Activated B cell treated with CpG ODN at 0.5 μM for 24 hours (primary cell): ENCODE measurements at regions not wholly inside any gene's neighbourhood (a gene's known extent, or its start where the extent isn't known, plus 50 kb on each side); places are given as distances from the start of the nearest gene placed in this dataset.

Source experiments
- ATAC-seq: fragments of 200-7000 bp; cut with Tn5 transposase; one replicate; pipeline ENCODE4 v1.10.0; 2021; ENCODE audit warnings: low read depth, mild to moderate bottlenecking, moderate library complexity
- CTCF ChIA-PET: fragments of 350-600 bp; sonication (Branson Sonifier 250); formaldehyde crosslinking; loops from one replicate; lab custom pipeline; 2021; ENCODE audit warnings: antibody characterized with exemption; lab: Charles Lee
- POLR2A ChIA-PET: fragments of 350-600 bp; sonication (Branson Sonifier 250); formaldehyde crosslinking; loops from one replicate; lab custom pipeline; 2021; ENCODE audit warnings: antibody characterized with exemption; lab: Charles Lee
- DNase-seq: peaks from one replicate; pipeline ENCODE4 v3.0.0; 2022
- H3K27ac Mint-ChIP-seq: one replicate; pipeline ENCODE4 v1.8.0; 2020; ENCODE audit warnings: mixed read lengths
- H3K27me3 Mint-ChIP-seq: one replicate; pipeline ENCODE4 v1.8.0; 2021; ENCODE audit warnings: mixed read lengths
- H3K36me3 Mint-ChIP-seq: one replicate; pipeline ENCODE4 v1.8.0; 2021; ENCODE audit warnings: low read depth, mixed read lengths
- H3K4me1 Mint-ChIP-seq: one replicate; pipeline ENCODE4 v1.8.0; 2021; ENCODE audit warnings: mixed read lengths
- H3K4me3 Mint-ChIP-seq: one replicate; pipeline ENCODE4 v1.8.0; 2020; ENCODE audit warnings: mild to moderate bottlenecking, mixed read lengths
- H3K9me3 Mint-ChIP-seq: one replicate; pipeline ENCODE4 v1.8.0; 2020; ENCODE audit warnings: mixed read lengths
- CTCF ChIP-seq: fragments of 200-600 bp; IDR thresholded peaks from one replicate; pipeline ENCODE4 v1.8.0; 2022; ENCODE audit warnings: antibody characterized with exemption, mild to moderate bottlenecking
- intact Hi-C: fragments of 100-400 bp; cut with micrococcal nuclease; formaldehyde crosslinking; loops from one replicate; pipeline ENCODE4 v1.15.1; 2024

GRCh38 chr6:167651318-167652041, 175.2 kb upstream of the AFDN start:
- CTCF ChIA-PET, result no interaction called here
- POLR2A ChIA-PET, result no interaction called here
- no peak overlapping the region for H3K4me3 Mint-ChIP-seq
- no peaks in the 10 kb centered on the region for H3K36me3 Mint-ChIP-seq
- ATAC-seq, result no peak
- H3K9me3 Mint-ChIP-seq, result no peaks in the 10 kb centered on the region
- intact Hi-C loops, result no loop called here
- no peaks in the 10 kb centered on the region for H3K4me1 Mint-ChIP-seq
- peaks cover 2% of the 10 kb centered on the region for H3K27me3 Mint-ChIP-seq
- DNase-seq, result no peak
- H3K27ac Mint-ChIP-seq, result no peak overlapping the region
- no peak for TF ChIP-seq CTCF

DNA sequence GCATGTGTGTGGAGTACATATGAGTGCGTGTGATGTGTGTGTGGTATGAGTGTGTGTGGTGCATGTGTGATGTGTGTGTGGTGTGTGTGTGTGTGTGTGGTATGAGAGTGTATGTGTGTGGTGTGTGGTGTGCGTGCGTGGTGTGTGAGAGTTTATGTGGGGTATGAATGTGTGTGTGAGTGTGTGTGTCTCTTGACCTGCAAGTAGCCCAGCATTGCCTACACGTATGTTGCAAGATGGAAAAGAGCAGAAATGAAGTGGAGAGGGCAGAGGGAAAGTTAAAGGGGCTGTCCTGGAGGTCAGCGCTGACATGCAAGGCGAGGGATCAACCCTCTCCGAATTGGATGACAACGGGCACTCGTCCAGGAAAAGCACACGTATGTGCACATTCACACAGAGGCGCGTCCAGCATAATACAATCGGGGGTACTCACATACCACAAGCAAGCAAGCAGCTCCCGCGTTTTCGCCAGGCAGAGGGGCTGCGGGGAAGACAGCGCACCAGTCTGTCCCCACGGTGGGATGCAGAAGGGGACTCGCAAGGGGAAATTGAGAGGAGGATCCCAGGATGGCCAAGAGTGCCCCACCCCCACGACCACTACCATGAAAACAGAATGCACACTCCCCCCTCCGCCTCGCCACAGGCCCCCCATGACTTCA, 174.5 kb upstream of the AFDN start:
- Mint-ChIP-seq H3K27ac (no peak overlapping the region), H3K4me3 (no peak overlapping the region), H3K27me3 (no peaks in the 10 kb centered on the region), H3K9me3 (no peaks in the 10 kb centered on the region), H3K36me3 (no peaks in the 10 kb centered on the region), H3K4me1 (no peaks in the 10 kb centered on the region)
- no peak for DNase-seq
- ChIA-PET POLR2A (no interaction called here), CTCF (no interaction called here)
- TF ChIP-seq CTCF, result no peak
- intact Hi-C loops, result no loop called here
- no peak for ATAC-seq

- ATAC-seq, result no peak
- Mint-ChIP-seq H3K4me3 (no peak overlapping the region), H3K36me3 (no peaks in the 10 kb centered on the region), H3K27me3 (no peaks in the 10 kb centered on the region), H3K9me3 (no peaks in the 10 kb centered on the region), H3K27ac (no peak overlapping the region), H3K4me1 (no peaks in the 10 kb centered on the region)
- ChIA-PET CTCF (no interaction called here), POLR2A (no interaction called here)
- TF ChIP-seq CTCF, result no peak
- intact Hi-C loops, result no loop called here
- no peak for DNase-seq
These were observed 174.0 kb upstream of the AFDN start for GRCh38 chr6:167652701-167653095.

GRCh38 chr6:167653561-167653960, 173.2 kb upstream of the AFDN start:
- CTCF ChIA-PET, result no interaction called here
- Mint-ChIP-seq H3K36me3 (no peaks in the 10 kb centered on the region), H3K4me1 (no peaks in the 10 kb centered on the region), H3K27ac (no peak overlapping the region), H3K4me3 (no peak overlapping the region), H3K27me3 (no peaks in the 10 kb centered on the region), H3K9me3 (no peaks in the 10 kb centered on the region)
- no peak for DNase-seq
- ATAC-seq, result no peak
- no peak for TF ChIP-seq CTCF
- intact Hi-C loops, result no loop called here
- POLR2A ChIA-PET, result no interaction called here

DNA sequence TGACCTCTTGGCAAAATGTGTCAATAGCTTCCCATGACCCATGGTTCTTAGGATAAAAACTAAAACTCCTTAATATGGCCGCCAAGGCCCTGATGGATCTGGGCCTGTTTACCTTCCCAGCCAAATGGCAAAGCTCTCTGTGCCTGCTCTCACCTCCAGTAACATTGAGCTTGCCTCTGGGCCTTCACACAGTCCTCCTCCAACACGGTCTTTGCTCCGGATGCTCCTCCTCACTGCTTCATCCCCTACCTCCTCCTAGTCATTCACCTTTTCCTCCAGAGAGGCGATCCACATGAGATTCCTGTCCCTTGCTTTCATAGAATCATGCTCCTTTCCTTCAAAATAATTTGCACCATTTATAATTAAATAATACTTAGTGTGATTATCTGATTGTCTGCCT, 172.3 kb upstream of the AFDN start:
- H3K4me3 Mint-ChIP-seq, result no peak overlapping the region
- no peaks in the 10 kb centered on the region for H3K4me1 Mint-ChIP-seq
- DNase-seq (no peak), ATAC-seq (no peak)
- no peak overlapping the region for H3K27ac Mint-ChIP-seq
- CTCF ChIA-PET, result no interaction called here
- no peaks in the 10 kb centered on the region for H3K36me3 Mint-ChIP-seq
- POLR2A ChIA-PET, result no interaction called here
- H3K27me3 Mint-ChIP-seq, result no peaks in the 10 kb centered on the region
- TF ChIP-seq CTCF, result no peak
- no peaks in the 10 kb centered on the region for H3K9me3 Mint-ChIP-seq
- intact Hi-C loops, result no loop called here
